NCI-H446 treated with DMSO at 0.1 percent for 48 hours (cell line): ENCODE measurements at regions not wholly inside any gene's neighbourhood (a gene's known extent, or its start where the extent isn't known, plus 50 kb on each side); places are given as distances from the start of the nearest gene placed in this dataset.

Source experiments
- DNase-seq: peaks from one replicate; lab custom pipeline; 2025; lab: John Stamatoyannopoulos, UW

DNA sequence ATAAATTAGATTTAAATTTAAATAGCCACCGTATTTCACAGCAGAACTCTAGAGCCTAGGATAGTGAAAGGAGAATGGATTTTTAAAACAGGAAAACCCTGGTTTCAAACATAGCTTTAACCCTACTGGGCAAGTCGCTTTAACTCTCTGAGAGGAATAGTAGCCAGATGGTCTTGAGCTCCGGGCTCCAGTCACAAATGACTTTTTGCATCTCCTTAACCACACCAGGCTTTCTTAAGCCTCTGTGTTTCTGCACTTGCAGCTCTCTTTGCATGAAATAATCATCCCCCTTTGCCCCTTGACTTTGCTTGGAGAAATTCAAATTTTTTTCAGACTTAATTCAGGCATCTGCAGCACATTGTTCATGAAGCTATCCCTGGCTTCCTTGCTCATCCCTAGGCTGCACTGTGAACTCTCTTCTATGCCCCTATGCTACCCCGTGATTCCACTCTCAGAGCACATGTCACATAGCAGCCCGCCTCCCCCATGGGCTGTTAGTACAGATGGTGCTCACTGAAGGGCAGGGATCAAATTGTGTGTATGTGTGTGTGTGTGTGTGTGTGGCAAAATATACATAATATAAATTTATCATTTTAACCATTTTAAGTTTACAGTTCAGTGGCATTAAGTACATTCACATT, 68.8 kb upstream of the DAB1 start:
- no peak for DNase-seq

- DNase-seq = peak; percentile 12
Observed at GRCh38 chr1:57489358-57490036, 65.6 kb upstream of the DAB1 start.

DNA sequence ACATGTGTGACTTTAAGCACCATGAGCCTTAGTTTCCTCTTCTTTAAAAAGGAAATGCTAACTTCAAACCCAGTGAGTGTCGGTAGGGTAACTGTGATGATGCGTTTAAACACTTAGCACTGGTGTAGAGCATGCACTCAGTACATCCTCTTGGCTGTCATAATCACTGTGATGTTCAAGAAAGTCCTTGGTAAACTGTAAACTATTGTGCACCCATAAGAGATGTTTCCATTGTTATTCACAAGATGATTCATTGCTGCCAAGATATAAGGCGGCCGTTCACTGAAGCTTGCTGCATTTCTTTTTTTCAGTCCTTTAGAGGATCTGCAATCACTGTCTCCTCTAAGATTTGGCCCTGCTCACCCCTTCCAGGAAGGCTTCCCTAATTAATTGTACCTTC, 61.8 kb upstream of the DAB1 start:
- no peak for DNase-seq

DNA sequence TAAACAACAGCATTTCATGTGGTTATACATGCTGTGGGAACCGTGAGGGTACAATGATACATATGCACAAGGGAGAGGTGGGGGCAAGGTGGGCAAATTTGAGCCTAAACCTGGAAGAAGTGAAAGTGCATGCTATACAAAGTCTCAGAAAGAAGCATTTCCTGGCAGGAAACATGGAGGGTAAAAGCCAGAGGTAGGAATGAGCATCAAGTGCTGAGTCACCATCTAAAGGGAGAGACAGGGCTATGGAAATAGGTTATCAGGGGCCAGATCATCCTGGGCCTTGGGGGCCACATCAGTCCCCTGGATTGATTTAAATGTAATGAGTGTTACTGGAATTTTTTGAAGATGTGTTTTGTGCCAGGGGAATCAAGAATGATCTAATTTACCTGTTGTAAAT, 60.1 kb upstream of the DAB1 start:
- DNase-seq = no peak

DNA sequence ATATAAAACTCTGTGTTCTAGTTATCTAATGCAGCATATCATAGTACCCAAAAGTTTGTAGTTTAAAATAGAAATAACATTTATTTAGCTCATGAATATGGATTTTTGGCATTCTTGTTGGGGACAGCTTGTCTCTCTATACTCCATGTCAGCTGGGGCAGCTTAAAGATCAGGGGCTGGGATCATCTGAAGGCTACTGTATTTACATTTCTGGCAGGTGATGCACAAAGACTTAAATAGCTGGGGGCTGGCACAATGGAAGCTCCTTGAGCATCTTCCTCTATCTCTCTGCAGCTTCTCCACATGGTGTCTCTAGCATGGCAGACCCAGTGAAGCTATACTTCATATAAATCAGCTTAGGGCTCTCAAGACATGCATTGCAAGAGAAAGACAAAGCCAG, 55.6 kb upstream of the DAB1 start:
- no peak for DNase-seq

- DNase-seq = no peak
Observed at GRCh38 chr1:57475366-57475765, 51.5 kb upstream of the DAB1 start.

- no peak for DNase-seq
Observed at GRCh38 chr1:57474137-57474750, 50.4 kb upstream of the DAB1 start.
